H1 (cell line): ENCODE measurements at regions not wholly inside any gene's neighbourhood (a gene's known extent, or its start where the extent isn't known, plus 50 kb on each side); places are given as distances from the start of the nearest gene placed in this dataset.

Source experiments
- CTCF ChIA-PET: fragments of 300-600 bp; sonication (Branson Sonifier 250); formaldehyde crosslinking; loops from one replicate; lab custom pipeline; 2021; ENCODE audit not compliant: partially characterized antibody; lab: Charles Lee
- POLR2A ChIA-PET: fragments of 300-600 bp; sonication (Branson Sonifier 250); formaldehyde crosslinking; loops from one replicate; lab custom pipeline; 2021; ENCODE audit warnings: inconsistent platforms; ENCODE audit not compliant: partially characterized antibody; lab: Charles Lee
- DNase-seq, 2 experiments: peaks; one replicate each; pipeline versions ENCODE4 v3.0.0 to v3.0.0-alpha.2; 2010 to 2022; ENCODE audit warnings: low spot score in 2 of 2, low read depth in 1 of 2, mixed read lengths in 1 of 2
- FAIRE-seq: peaks from 2 replicates; lab custom pipeline; 2011; peaks lifted over from hg19 to GRCh38; lab: Jason Lieb, UNC
- H2AFZ ChIP-seq: 2 replicates; pipeline ENCODE4 v1.8.1; 2012; ENCODE audit warnings: low read length, inconsistent platforms
- H2AK5ac ChIP-seq: 2 replicates; pipeline ENCODE4 v1.6.1; 2013; ENCODE audit warnings: low read depth, low read length
- H2BK120ac ChIP-seq: replicated peaks from 2 replicates; pipeline ENCODE3; 2013; ENCODE audit warnings: low read depth, low read length, inconsistent platforms
- H2BK12ac ChIP-seq: 2 replicates; pipeline ENCODE4 v1.6.1; 2013; ENCODE audit warnings: low read depth, low read length
- H2BK15ac ChIP-seq: 2 replicates; pipeline ENCODE4 v1.6.1; 2013; ENCODE audit warnings: low read length
- H2BK20ac ChIP-seq: 2 replicates; pipeline ENCODE4 v1.6.1; 2013; ENCODE audit warnings: low read length
- H2BK5ac ChIP-seq: 2 replicates; pipeline ENCODE4 v1.6.1; 2013; ENCODE audit warnings: low read depth, low read length
- H3K14ac ChIP-seq: 2 replicates; pipeline ENCODE4 v1.6.1; 2013; ENCODE audit warnings: inconsistent platforms; ENCODE audit not compliant: insufficient read length
- H3K18ac ChIP-seq: 2 replicates; pipeline ENCODE4 v1.6.1; 2013; ENCODE audit warnings: low read length; ENCODE audit errors: extremely low read depth
- H3K23ac ChIP-seq: 2 replicates; pipeline ENCODE4 v1.6.1; 2013; ENCODE audit warnings: inconsistent platforms; ENCODE audit not compliant: insufficient read length
- H3K23me2 ChIP-seq: 2 replicates; pipeline ENCODE4 v1.6.1; 2013; ENCODE audit warnings: low read depth, low read length
- H3K27ac ChIP-seq: 2 replicates; pipeline ENCODE4 v1.6.1; 2011; ENCODE audit warnings: low read depth, low read length, inconsistent platforms
- H3K27me3 ChIP-seq, 4 experiments: replicated peaks in 1 of 4; 1 replicate in 1 of 4; 2 replicates in 3 of 4; pipeline versions ENCODE4 v1.6.1 to v1.8.1; 2011 to 2013; ENCODE audit warnings: low read length in 3 of 4, mild to moderate bottlenecking in 3 of 4, inconsistent platforms in 2 of 4, mixed read lengths in 2 of 4, moderate library complexity in 1 of 4; ENCODE audit not compliant: control insufficient read depth in 3 of 4, insufficient read depth in 3 of 4; ENCODE audit errors: extremely low read depth in 1 of 4
- H3K36me3 ChIP-seq, 4 experiments: 2 replicates each; pipeline versions ENCODE4 v1.6.1 to v1.8.1; 2011 to 2013; ENCODE audit warnings: mild to moderate bottlenecking in 4 of 4, low read length in 3 of 4, moderate library complexity in 2 of 4, control low read depth in 1 of 4, inconsistent platforms in 1 of 4; ENCODE audit not compliant: insufficient read depth in 4 of 4, control insufficient read depth in 2 of 4
- H3K4ac ChIP-seq: replicated peaks from 2 replicates; pipeline ENCODE3; 2013; ENCODE audit warnings: low read length, low read depth, mixed read lengths, inconsistent platforms; ENCODE audit not compliant: insufficient read length
- H3K4me1 ChIP-seq, 4 experiments: replicated peaks in 1 of 4; 1 replicate in 1 of 4; 2 replicates in 3 of 4; pipeline versions ENCODE4 v1.6.1 to v1.8.1; 2011 to 2013; ENCODE audit warnings: low read length in 3 of 4, inconsistent platforms in 2 of 4, mixed read lengths in 1 of 4; ENCODE audit not compliant: insufficient read depth in 4 of 4, control insufficient read depth in 3 of 4
- H3K4me2 ChIP-seq, 2 experiments: 2 replicates each; pipeline versions ENCODE4 v1.6.1 to v1.8.1; 2011 to 2013; ENCODE audit warnings: low read depth in 2 of 2, low read length in 2 of 2, control low read depth in 1 of 2, inconsistent platforms in 1 of 2, mild to moderate bottlenecking in 1 of 2; ENCODE audit not compliant: insufficient read depth in 1 of 2
- H3K4me3 ChIP-seq, 4 experiments: fragments of 200-600, 300-600 bp in 1 of 4; sonication (generic), shearing (Covaris generic), sonication (Bioruptor Twin) in 1 of 4; 2 replicates each; pipeline versions ENCODE4 v1.5.1 to v1.8.1; 2011 to 2016; ENCODE audit warnings: low read length in 4 of 4, low read depth in 3 of 4, control low read depth in 2 of 4, inconsistent platforms in 2 of 4, mild to moderate bottlenecking in 2 of 4, mixed read lengths in 1 of 4, moderate library complexity in 1 of 4; ENCODE audit not compliant: insufficient read depth in 2 of 4; ENCODE audit errors: extremely low read depth in 1 of 4
- H3K56ac ChIP-seq: replicated peaks from 2 replicates; pipeline ENCODE3; 2013; ENCODE audit warnings: low read depth, mild to moderate bottlenecking, mixed read lengths, low read length, inconsistent platforms; ENCODE audit not compliant: insufficient read length
- H3K79me1 ChIP-seq: 2 replicates; pipeline ENCODE4 v1.6.1; 2013; ENCODE audit warnings: low read depth, low read length, control low read depth
- H3K79me2 ChIP-seq, 2 experiments: 2 replicates each; pipeline versions ENCODE4 v1.6.1 to v1.8.1; 2012 to 2013; ENCODE audit warnings: low read length in 2 of 2, mild to moderate bottlenecking in 2 of 2, inconsistent platforms in 1 of 2; ENCODE audit not compliant: insufficient read depth in 2 of 2, control insufficient read depth in 1 of 2
- H3K9ac ChIP-seq, 4 experiments: replicated peaks in 1 of 4; 1 replicate in 1 of 4; 2 replicates in 3 of 4; pipeline versions ENCODE4 v1.6.1 to v1.8.1; 2011 to 2013; ENCODE audit warnings: low read depth in 3 of 4, low read length in 3 of 4, control low read depth in 2 of 4, mild to moderate bottlenecking in 2 of 4, moderate library complexity in 2 of 4, inconsistent platforms in 1 of 4; ENCODE audit errors: extremely low read depth in 1 of 4
- H3K9me3 ChIP-seq, 2 experiments: 2 replicates each; pipeline versions ENCODE4 v1.6.1 to v1.8.1; 2012 to 2013; ENCODE audit warnings: mild to moderate bottlenecking in 2 of 2, moderate library complexity in 2 of 2, control low read depth in 1 of 2, inconsistent platforms in 1 of 2, low read depth in 1 of 2, low read length in 1 of 2, mixed read lengths in 1 of 2; ENCODE audit not compliant: insufficient read depth in 2 of 2
- H4K20me1 ChIP-seq, 2 experiments: replicated peaks in 1 of 2; 2 replicates each; pipeline versions ENCODE3 to v1.8.1; 2011 to 2013; ENCODE audit warnings: inconsistent platforms in 2 of 2, low read length in 2 of 2, mild to moderate bottlenecking in 1 of 2; ENCODE audit not compliant: insufficient read depth in 2 of 2, control insufficient read depth in 1 of 2
- H4K5ac ChIP-seq: 2 replicates; pipeline ENCODE4 v1.6.1; 2013; ENCODE audit warnings: low read length, low read depth, mixed read lengths, inconsistent platforms; ENCODE audit not compliant: insufficient read length
- H4K8ac ChIP-seq: 2 replicates; pipeline ENCODE4 v1.8.0; 2013; ENCODE audit warnings: mild to moderate bottlenecking, moderate library complexity, low read length, inconsistent platforms; ENCODE audit not compliant: insufficient read depth; ENCODE audit errors: extremely low read depth
- H4K91ac ChIP-seq: replicated peaks from 2 replicates; pipeline ENCODE3; 2013; ENCODE audit warnings: low read length, mixed read lengths, inconsistent platforms; ENCODE audit not compliant: insufficient read length
- ATF3 ChIP-seq: IDR thresholded peaks from 2 replicates; pipeline ENCODE4 v1.6.1; 2011; ENCODE audit warnings: low read depth, mild to moderate bottlenecking, low read length; ENCODE audit not compliant: insufficient read depth
- CHD1 ChIP-seq: IDR thresholded peaks from 2 replicates; pipeline ENCODE4 v1.6.1; 2012; ENCODE audit warnings: low read depth, low read length, improper control_type of control experiment
- GTF2F1 ChIP-seq: IDR thresholded peaks from 2 replicates; pipeline ENCODE4 v1.6.1; 2012; ENCODE audit warnings: low read depth, low read length, improper control_type of control experiment, borderline replicate concordance
- HDAC2 ChIP-seq, 2 experiments: fragments of 300-600 bp in 1 of 2; sonication (generic) in 1 of 2; IDR thresholded peaks; 2 replicates each; pipeline ENCODE4 v1.6.1; 2011 to 2012; ENCODE audit warnings: low read depth in 2 of 2, low read length in 2 of 2, mild to moderate bottlenecking in 2 of 2, moderate library complexity in 2 of 2, borderline replicate concordance in 1 of 2, inconsistent platforms in 1 of 2
- JUND ChIP-seq: IDR thresholded peaks from 2 replicates; pipeline ENCODE4 v1.6.1; 2011; ENCODE audit warnings: mild to moderate bottlenecking, improper control_type of control experiment, low read length
- MAX ChIP-seq: IDR thresholded peaks from 2 replicates; pipeline ENCODE4 v1.6.1; 2012; ENCODE audit warnings: inconsistent platforms
- POU5F1 ChIP-seq: IDR thresholded peaks from 2 replicates; pipeline ENCODE4 v1.6.1; 2011; ENCODE audit warnings: low read depth, mild to moderate bottlenecking, low read length, moderate library complexity
- RBBP5 ChIP-seq: IDR thresholded peaks from 2 replicates; pipeline ENCODE4 v1.7.1; 2012; ENCODE audit warnings: low read depth, mild to moderate bottlenecking, inconsistent platforms, low read length, moderate library complexity, borderline replicate concordance
- RNF2 ChIP-seq: fragments of 200-900, 300-1000 bp; sonication (generic); IDR thresholded peaks from 2 replicates; pipeline ENCODE4 v1.7.1; 2016; ENCODE audit warnings: borderline replicate concordance, low read depth, mild to moderate bottlenecking, antibody characterized with exemption, low read length; ENCODE audit not compliant: poor library complexity, severe bottlenecking; ENCODE audit errors: missing control alignments
- TAF1 ChIP-seq: IDR thresholded peaks from 2 replicates; pipeline ENCODE4 v1.6.1; 2011; ENCODE audit warnings: mild to moderate bottlenecking, low read depth, low read length
- TCF12 ChIP-seq: IDR thresholded peaks from 2 replicates; pipeline ENCODE4 v1.6.1; 2011; ENCODE audit warnings: low read depth, mild to moderate bottlenecking, low read length
- WGBS, 2 experiments: shearing (Covaris generic) in 1 of 2; methylation state at CpG; one replicate each; pipeline versions ENCODE4 v1.1.6 to v1.1.7; 2013 to 2015; ENCODE audit warnings: low lambda C conversion rate in 2 of 2, mixed read lengths in 2 of 2, inconsistent platforms in 1 of 2, low coverage in 1 of 2, missing lambda C conversion rate in 1 of 2; ENCODE audit not compliant: insufficient replicate concordance in 2 of 2, insufficient coverage in 1 of 2, insufficient read length in 1 of 2; ENCODE audit errors: extremely low coverage in 1 of 2, missing lambda C conversion rate in 1 of 2; 5-methylcytosine and 5-hydroxymethylcytosine counted together

GRCh38 chr4:84413976-84414375, 85.1 kb downstream of the NKX6-1 start:
- H2BK20ac ChIP-seq: no peak overlapping the region
- ChIA-PET CTCF (interaction anchor here (0.9 to 2.3 kb wide), 3 partner anchors 38 to 115 kb away, joined by 3 to 9 read pairs (median 5); no protein-coding TSS in a partner anchor), POLR2A (no interaction called here)
- no peak overlapping the region for H2BK12ac ChIP-seq
- no peak overlapping the region for H3K23ac ChIP-seq
- H3K4ac ChIP-seq: no peak overlapping the region
- no peak overlapping the region for H2BK5ac ChIP-seq
- H3K79me1 ChIP-seq: no peaks in the 10 kb centered on the region
- no peaks in the 10 kb centered on the region for H4K20me1 ChIP-seq
- no peaks in the 10 kb centered on the region for H3K9me3 ChIP-seq
- H2BK120ac ChIP-seq: no peak overlapping the region
- H3K14ac ChIP-seq: no peak overlapping the region
- H3K23me2 ChIP-seq: no peaks in the 10 kb centered on the region
- H3K18ac ChIP-seq: no peak overlapping the region
- no peak for DNase-seq
- no peak overlapping the region for H3K56ac ChIP-seq
- H3K4me2 ChIP-seq: no peak overlapping the region
- H4K91ac ChIP-seq: no peak overlapping the region
- no peak overlapping the region for H4K5ac ChIP-seq
- H3K79me2 ChIP-seq: no peaks in the 10 kb centered on the region
- H3K36me3 ChIP-seq: no peaks in the 10 kb centered on the region
- H3K4me1 ChIP-seq: no peaks in the 10 kb centered on the region
- no peak overlapping the region for H3K9ac ChIP-seq
- H2BK15ac ChIP-seq: no peak overlapping the region
- no peak overlapping the region for H2AFZ ChIP-seq
- FAIRE-seq: no peak
- WGBS, 2 experiments: 91% methylated on average over 1 of the region's 1 CpG; no CpG with 5 or more reads in 1 of the 2 experiments
- no peaks in the 10 kb centered on the region for H3K27me3 ChIP-seq
- H3K4me3 ChIP-seq: no peak overlapping the region
- no peak overlapping the region for H3K27ac ChIP-seq
- H4K8ac ChIP-seq: no peak overlapping the region
- H2AK5ac ChIP-seq: no peak overlapping the region
- TF ChIP-seq TAF1: no peak
- TF ChIP-seq POU5F1: no peak
- TF ChIP-seq RNF2: no peak
- no peak for TF ChIP-seq ATF3
- TF ChIP-seq CHD1: no peak
- no peak for TF ChIP-seq MAX
- no peak for TF ChIP-seq RBBP5
- no peak for TF ChIP-seq HDAC2 (IDR thresholded peaks at IDR 0.05; ENCODE audit: borderline replicate concordance in 1 of 2, low read depth in 2 of 2, low read length in 2 of 2)
- TF ChIP-seq GTF2F1: no peak
- TF ChIP-seq TCF12: no peak
- no peak for TF ChIP-seq JUND
